CD8-positive, alpha-beta memory T cell (primary cell): ENCODE measurements at regions not wholly inside any gene's neighbourhood (a gene's known extent, or its start where the extent isn't known, plus 50 kb on each side); places are given as distances from the start of the nearest gene placed in this dataset.
"Not testable (repeated sequence)": the region's sequence is repeated elsewhere in the genome, so short reads cannot be mapped to it uniquely, and the experiment has no call there.

Experiments
- CTCF ChIA-PET: fragments of 350-600 bp; sonication (Branson Sonifier 250); formaldehyde crosslinking; loops from one replicate; lab custom pipeline; 2021; ENCODE audit warnings: antibody characterized with exemption; lab: Charles Lee
- POLR2A ChIA-PET: fragments of 350-600 bp; sonication (Branson Sonifier 250); formaldehyde crosslinking; loops from one replicate; lab custom pipeline; 2021; ENCODE audit warnings: antibody characterized with exemption; lab: Charles Lee
- DNase-seq, 5 donors: peaks; one replicate each; pipeline versions ENCODE4 v3.0.0 to v3.0.0-alpha.2; 2020 to 2022; ENCODE audit warnings: mixed read lengths in 1 of 5
- H3K27ac ChIP-seq: one replicate; pipeline ENCODE4 v1.7.0; 2013; ENCODE audit warnings: low read depth, mild to moderate bottlenecking, low read length, moderate library complexity
- H3K27me3 ChIP-seq: 2 replicates; pipeline ENCODE4 v1.7.0; 2013; ENCODE audit warnings: low read length, mild to moderate bottlenecking; ENCODE audit not compliant: insufficient read depth, poor library complexity, severe bottlenecking
- H3K36me3 ChIP-seq: 2 replicates; pipeline ENCODE4 v1.7.0; 2013; ENCODE audit warnings: mild to moderate bottlenecking, low read length, moderate library complexity; ENCODE audit not compliant: insufficient read depth
- H3K4me1 ChIP-seq: 2 replicates; pipeline ENCODE4 v1.7.0; 2013; ENCODE audit warnings: mild to moderate bottlenecking, low read length, moderate library complexity; ENCODE audit not compliant: insufficient read depth
- H3K4me3 ChIP-seq: 2 replicates; pipeline ENCODE4 v1.7.0; 2013; ENCODE audit warnings: mild to moderate bottlenecking, low read length
- H3K9me3 ChIP-seq: 2 replicates; pipeline ENCODE4 v1.7.0; 2013; ENCODE audit warnings: mild to moderate bottlenecking, low read length
- H3K27ac Mint-ChIP-seq, 8 donors: one replicate each; pipeline ENCODE4 v1.8.0; 2020 to 2021; ENCODE audit warnings: mixed read lengths in 8 of 8, mild to moderate bottlenecking in 6 of 8, inconsistent platforms in 3 of 8, moderate library complexity in 3 of 8
- H3K27me3 Mint-ChIP-seq, 2 donors: one replicate each; pipeline ENCODE4 v1.8.0; 2020 to 2021; ENCODE audit warnings: mixed read lengths in 2 of 2, mild to moderate bottlenecking in 1 of 2, moderate library complexity in 1 of 2
- H3K36me3 Mint-ChIP-seq, 3 donors: one replicate each; pipeline ENCODE4 v1.8.0; 2020 to 2021; ENCODE audit warnings: mixed read lengths in 3 of 3, inconsistent platforms in 1 of 3, mild to moderate bottlenecking in 1 of 3
- H3K4me1 Mint-ChIP-seq, 3 donors: one replicate each; pipeline ENCODE4 v1.8.0; 2020 to 2021; ENCODE audit warnings: mixed read lengths in 3 of 3, inconsistent platforms in 1 of 3, mild to moderate bottlenecking in 1 of 3
- H3K4me3 Mint-ChIP-seq, 7 donors: one replicate each; pipeline ENCODE4 v1.8.0; 2020 to 2021; ENCODE audit warnings: mixed read lengths in 7 of 7, mild to moderate bottlenecking in 6 of 7, moderate library complexity in 4 of 7, inconsistent platforms in 2 of 7
- H3K9me3 Mint-ChIP-seq, 5 donors: one replicate each; pipeline ENCODE4 v1.8.0; 2020 to 2022; ENCODE audit warnings: mixed read lengths in 5 of 5, mild to moderate bottlenecking in 3 of 5, moderate library complexity in 2 of 5, inconsistent platforms in 1 of 5

DNA sequence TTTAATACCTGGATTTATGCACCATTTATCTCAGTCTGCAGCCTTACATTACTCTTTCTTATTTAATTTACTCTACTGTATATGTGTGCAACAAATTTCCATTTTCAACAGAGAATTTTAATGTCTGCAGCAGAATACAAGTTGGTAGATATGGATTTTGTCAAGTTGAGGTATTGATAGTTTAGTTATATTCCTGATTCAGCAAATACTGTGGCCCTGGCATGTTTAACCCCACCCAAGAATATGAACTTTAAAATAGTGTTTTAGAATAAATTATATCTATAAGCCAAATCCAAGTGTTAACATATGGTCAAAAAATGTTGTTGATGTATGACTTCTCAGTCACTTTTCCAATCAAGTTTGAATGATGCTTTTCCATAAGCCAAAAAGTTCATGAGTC lies 378.4 kb upstream of the NRG3 start:
- DNase-seq: no peak
- no peak overlapping the region for H3K4me3 Mint-ChIP-seq
- no peak overlapping the region for H3K27ac Mint-ChIP-seq
- no peaks in the 10 kb centered on the region for H3K4me1 Mint-ChIP-seq
- ChIA-PET POLR2A (no interaction called here), CTCF (no interaction called here)
- peaks cover 4 to 20% (median 9%) of the 10 kb centered on the region in 5 donors for H3K9me3 Mint-ChIP-seq
- Histone ChIP-seq H3K27me3 (no peaks in the 10 kb centered on the region), H3K27ac (no peak overlapping the region), H3K4me3 (no peak overlapping the region), H3K9me3 (no peaks in the 10 kb centered on the region), H3K36me3 (no peaks in the 10 kb centered on the region), H3K4me1 (no peaks in the 10 kb centered on the region)
- H3K36me3 Mint-ChIP-seq: no peaks in the 10 kb centered on the region
- H3K27me3 Mint-ChIP-seq: peaks cover 0 to 1% of the 10 kb centered on the region in 2 donors

- no peaks in the 10 kb centered on the region for H3K9me3 ChIP-seq
- no peak overlapping the region for H3K4me3 ChIP-seq
- H3K27me3 ChIP-seq: no peaks in the 10 kb centered on the region
- H3K27me3 Mint-ChIP-seq: peaks cover 0 to 1% of the 10 kb centered on the region in 2 donors
- DNase-seq: no peak
- no peak overlapping the region for H3K4me3 Mint-ChIP-seq
- no peaks in the 10 kb centered on the region for H3K36me3 Mint-ChIP-seq
- H3K9me3 Mint-ChIP-seq: peaks cover 0 to 27% (median 4%) of the 10 kb centered on the region in 5 donors
- ChIA-PET POLR2A (no interaction called here), CTCF (interaction anchor here (0.7 kb wide), 1 partner anchor 29 kb away, joined by 3 read pairs; no protein-coding TSS in a partner anchor)
- no peaks in the 10 kb centered on the region for H3K4me1 ChIP-seq
- H3K4me1 Mint-ChIP-seq: no peaks in the 10 kb centered on the region
- H3K27ac ChIP-seq: no peak overlapping the region
- no peak overlapping the region for H3K27ac Mint-ChIP-seq
- H3K36me3 ChIP-seq: no peaks in the 10 kb centered on the region
These were observed 376.9 kb upstream of the NRG3 start for GRCh38 chr10:81498011-81498551.

- no peaks in the 10 kb centered on the region for H3K36me3 Mint-ChIP-seq
These were observed 372.2 kb upstream of the NRG3 start for GRCh38 chr10:81502677-81503359.

GRCh38 chr10:81505777-81506176 lies 369.2 kb upstream of the NRG3 start:
- DNase-seq, CTCF ChIA-PET, H3K9me3 ChIP-seq, H3K27ac ChIP-seq, H3K27me3 ChIP-seq, H3K4me3 Mint-ChIP-seq, H3K4me1 Mint-ChIP-seq, H3K36me3 Mint-ChIP-seq, POLR2A ChIA-PET, H3K27ac Mint-ChIP-seq, H3K4me3 ChIP-seq, H3K36me3 ChIP-seq, H3K27me3 Mint-ChIP-seq, H3K4me1 ChIP-seq: not testable (repeated sequence)
- H3K9me3 Mint-ChIP-seq: peaks cover 4 to 32% (median 11%) of the 10 kb centered on the region in 5 donors

More at GRCh38 chr10:81502677-81503359, 372.2 kb upstream of the NRG3 start:
- Histone ChIP-seq H3K36me3 (no peaks in the 10 kb centered on the region), H3K9me3 (no peaks in the 10 kb centered on the region), H3K4me1 (no peaks in the 10 kb centered on the region), H3K4me3 (no peak overlapping the region), H3K27ac (no peak overlapping the region), H3K27me3 (no peaks in the 10 kb centered on the region)
- no peak overlapping the region for H3K27ac Mint-ChIP-seq
- peaks cover 5 to 31% (median 8%) of the 10 kb centered on the region in 5 donors for H3K9me3 Mint-ChIP-seq
- POLR2A ChIA-PET: no interaction called here
- no peak for DNase-seq
- CTCF ChIA-PET: no interaction called here
- no peak overlapping the region for H3K4me3 Mint-ChIP-seq
- no peaks in the 10 kb centered on the region for H3K4me1 Mint-ChIP-seq
- H3K27me3 Mint-ChIP-seq: no peaks in the 10 kb centered on the region

GRCh38 chr10:81514811-81515210 lies 360.2 kb upstream of the NRG3 start:
- Histone ChIP-seq H3K4me1 (no peaks in the 10 kb centered on the region), H3K27ac (no peak overlapping the region), H3K4me3 (no peak overlapping the region), H3K27me3 (no peaks in the 10 kb centered on the region), H3K9me3 (no peaks in the 10 kb centered on the region), H3K36me3 (no peaks in the 10 kb centered on the region)
- Mint-ChIP-seq H3K9me3 (peaks cover 7 to 18% (median 12%) of the 10 kb centered on the region in 5 donors), H3K4me3 (no peak overlapping the region), H3K27me3 (no peaks in the 10 kb centered on the region), H3K4me1 (no peaks in the 10 kb centered on the region), H3K36me3 (no peaks in the 10 kb centered on the region), H3K27ac (no peak overlapping the region)
- POLR2A ChIA-PET: no interaction called here
- CTCF ChIA-PET: no interaction called here
- no peak for DNase-seq

DNA sequence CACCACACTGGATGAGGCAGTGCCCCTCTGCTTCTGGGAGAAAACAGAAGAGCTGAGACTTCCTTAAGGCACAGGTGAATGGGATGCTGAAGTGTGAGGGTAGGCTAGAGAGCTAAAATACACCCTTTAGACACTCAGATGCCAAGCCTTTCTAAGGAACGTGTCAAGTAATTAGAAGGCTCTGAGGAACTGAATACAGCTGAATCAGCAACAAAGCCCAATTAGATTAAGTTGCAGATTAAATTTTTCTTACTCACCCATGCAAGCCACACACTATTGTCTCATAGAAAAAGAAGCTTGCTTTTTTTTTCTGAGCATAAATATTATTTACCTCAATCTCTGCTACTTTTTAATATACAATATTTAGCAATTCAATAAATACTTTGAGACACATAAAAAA lies 354.3 kb upstream of the NRG3 start:
- Histone ChIP-seq H3K4me1 (no peaks in the 10 kb centered on the region), H3K9me3 (no peaks in the 10 kb centered on the region), H3K4me3 (no peak overlapping the region), H3K27ac (no peak overlapping the region), H3K27me3 (no peaks in the 10 kb centered on the region), H3K36me3 (no peaks in the 10 kb centered on the region)
- Mint-ChIP-seq H3K4me1 (no peaks in the 10 kb centered on the region), H3K36me3 (no peaks in the 10 kb centered on the region), H3K27me3 (no peaks in the 10 kb centered on the region), H3K9me3 (peaks cover 6 to 17% (median 9%) of the 10 kb centered on the region in 5 donors), H3K4me3 (no peak overlapping the region), H3K27ac (no peak overlapping the region)
- CTCF ChIA-PET: no interaction called here
- POLR2A ChIA-PET: no interaction called here
- DNase-seq: no peak

GRCh38 chr10:81524467-81524866 lies 350.5 kb upstream of the NRG3 start:
- CTCF ChIA-PET: no interaction called here
- no peak overlapping the region for H3K27ac ChIP-seq
- Mint-ChIP-seq H3K9me3 (peaks cover 5 to 21% (median 6%) of the 10 kb centered on the region in 5 donors), H3K27ac (no peak overlapping the region), H3K36me3 (no peaks in the 10 kb centered on the region), H3K4me3 (no peak overlapping the region), H3K27me3 (no peaks in the 10 kb centered on the region), H3K4me1 (no peaks in the 10 kb centered on the region)
- no peaks in the 10 kb centered on the region for H3K27me3 ChIP-seq
- H3K4me3 ChIP-seq: no peak overlapping the region
- DNase-seq: no peak
- H3K9me3 ChIP-seq: no peaks in the 10 kb centered on the region
- H3K4me1 ChIP-seq: no peaks in the 10 kb centered on the region
- POLR2A ChIA-PET: no interaction called here
- no peaks in the 10 kb centered on the region for H3K36me3 ChIP-seq

- Mint-ChIP-seq H3K4me3 (no peak overlapping the region), H3K27ac (no peak overlapping the region), H3K4me1 (no peaks in the 10 kb centered on the region), H3K36me3 (no peaks in the 10 kb centered on the region), H3K9me3 (peaks cover 4 to 25% (median 9%) of the 10 kb centered on the region in 5 donors), H3K27me3 (peaks cover 0 to 2% of the 10 kb centered on the region in 2 donors)
- POLR2A ChIA-PET: no interaction called here
- no peaks in the 10 kb centered on the region for H3K9me3 ChIP-seq
- H3K27me3 ChIP-seq: no peaks in the 10 kb centered on the region
- no peak overlapping the region for H3K27ac ChIP-seq
- no peak overlapping the region for H3K4me3 ChIP-seq
- no peak for DNase-seq
- no peaks in the 10 kb centered on the region for H3K36me3 ChIP-seq
- no peaks in the 10 kb centered on the region for H3K4me1 ChIP-seq
- CTCF ChIA-PET: no interaction called here
These were observed 342.6 kb upstream of the NRG3 start for GRCh38 chr10:81532403-81532802.
